Stimulated activated CD4-positive, alpha-beta T cell treated with anti-CD3 and anti-CD28 coated beads, Interleukin-1b, Interleukin-23, amount 100 ng/mL, for 24 hours (primary cell): ENCODE measurements at regions not wholly inside any gene's neighbourhood (a gene's known extent, or its start where the extent isn't known, plus 50 kb on each side); places are given as distances from the start of the nearest gene placed in this dataset.
"Not testable (repeated sequence)": the region's sequence is repeated elsewhere in the genome, so short reads cannot be mapped to it uniquely, and the experiment has no call there.

Source experiments
- DNase-seq, 4 experiments: peaks; one replicate each; pipeline ENCODE4 v3.0.0-alpha.2; 2020; ENCODE audit warnings: low read depth in 4 of 4, low spot score in 1 of 4

- DNase-seq = no peak
Observed at GRCh38 chr4:117664706-117665444, 369.4 kb upstream of the NDST3 start.

- no peak for DNase-seq
Observed at GRCh38 chr4:117676153-117676552, 358.1 kb upstream of the NDST3 start.

GRCh38 chr4:117678861-117679260 lies 355.4 kb upstream of the NDST3 start:
- no peak for DNase-seq

GRCh38 chr4:117691572-117692351 lies 342.5 kb upstream of the NDST3 start:
- no peak for DNase-seq

GRCh38 chr4:117692538-117692937 lies 341.7 kb upstream of the NDST3 start:
- no peak for DNase-seq

GRCh38 chr4:117699595-117699994 lies 334.7 kb upstream of the NDST3 start:
- DNase-seq = no peak

GRCh38 chr4:117700111-117700892 lies 334.0 kb upstream of the NDST3 start:
- no peak for DNase-seq

GRCh38 chr4:117702353-117702752 lies 331.9 kb upstream of the NDST3 start:
- DNase-seq = no peak

- no peak for DNase-seq
Observed at GRCh38 chr4:117704721-117705120, 329.6 kb upstream of the NDST3 start.

- DNase-seq = no peak
Observed at GRCh38 chr4:117740736-117741135, 293.6 kb upstream of the NDST3 start.

- DNase-seq = not testable (repeated sequence)
Observed at GRCh38 chr4:117745379-117745778, 288.9 kb upstream of the NDST3 start.

GRCh38 chr4:117755438-117755837 lies 278.8 kb upstream of the NDST3 start:
- no peak for DNase-seq

- no peak for DNase-seq
Observed at GRCh38 chr4:117768610-117769009, 265.7 kb upstream of the NDST3 start.

GRCh38 chr4:117770269-117771102 lies 263.8 kb upstream of the NDST3 start:
- no peak for DNase-seq

- no peak for DNase-seq
Observed at GRCh38 chr4:117771647-117772337, 262.5 kb upstream of the NDST3 start.

- DNase-seq = no peak
Observed at GRCh38 chr4:117773064-117773936, 261.0 kb upstream of the NDST3 start.

- no peak for DNase-seq
Observed at GRCh38 chr4:117777721-117778120, 256.6 kb upstream of the NDST3 start.

GRCh38 chr4:117783716-117784115 lies 250.6 kb upstream of the NDST3 start:
- DNase-seq = no peak

GRCh38 chr4:117784266-117784665 lies 250.0 kb upstream of the NDST3 start:
- DNase-seq = no peak
